Right renal cortex interstitium (tissue), 3 donors: ENCODE measurements at regions not wholly inside any gene's neighbourhood (a gene's known extent, or its start where the extent isn't known, plus 50 kb on each side); places are given as distances from the start of the nearest gene placed in this dataset.

Experiments used
- DNase-seq, 3 donors: peaks; one replicate each; pipeline ENCODE4 v3.0.0-alpha.2; 2013; ENCODE audit warnings: low read depth in 3 of 3, low spot score in 2 of 3

DNA sequence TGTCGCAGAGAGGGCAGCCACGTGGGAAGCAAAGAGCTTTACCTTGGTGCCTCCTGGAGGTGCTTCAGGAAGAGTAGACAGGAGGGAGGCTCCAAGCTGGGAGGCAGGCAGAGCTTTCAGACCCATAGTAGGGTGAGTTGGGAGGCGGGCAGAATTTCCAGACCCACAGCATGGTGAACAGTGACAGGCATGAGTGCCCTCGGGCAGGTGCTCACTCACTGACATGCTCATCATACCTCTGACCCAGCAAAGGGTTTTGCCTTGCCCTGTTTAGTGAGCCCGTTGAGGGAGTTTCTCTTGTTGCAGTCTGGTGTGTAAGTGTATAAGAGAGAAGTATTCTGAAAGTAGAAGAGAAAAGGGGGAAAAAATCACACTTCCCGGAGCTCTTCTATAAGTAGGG, 86.4 kb upstream of the NTM start:
- DNase-seq, result no peak

DNA sequence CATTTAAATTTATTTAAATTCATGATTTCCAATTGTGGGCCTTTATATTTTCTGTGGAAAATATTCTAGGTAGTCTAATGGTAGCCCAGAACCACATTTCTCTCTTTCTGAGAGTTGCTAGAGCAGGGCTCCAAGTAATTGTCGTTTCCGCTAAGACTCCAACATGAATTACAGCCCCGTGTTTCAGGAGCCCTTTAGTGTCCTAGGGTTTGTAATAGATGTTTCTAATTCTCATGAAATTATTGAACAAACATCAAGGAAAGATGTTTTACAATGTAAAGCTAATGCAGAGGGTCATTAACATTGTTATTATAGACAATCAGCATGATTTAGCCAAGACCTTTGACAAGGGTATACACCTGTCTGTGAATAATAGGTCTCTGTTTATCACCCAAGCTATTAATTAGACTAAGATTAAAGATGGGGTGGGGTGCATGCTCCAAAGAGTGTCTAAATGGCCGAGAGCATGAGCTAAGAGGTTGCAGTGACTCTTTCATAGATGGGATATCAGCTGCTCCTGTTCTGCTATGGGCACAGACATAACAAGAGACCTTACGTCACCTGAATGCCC, 81.8 kb upstream of the NTM start:
- no peak for DNase-seq

GRCh38 chr11:131290185-131290584, 80.2 kb upstream of the NTM start:
- no peak for DNase-seq

- no peak for DNase-seq
Observed at GRCh38 chr11:131295986-131296385, 74.4 kb upstream of the NTM start.

DNA sequence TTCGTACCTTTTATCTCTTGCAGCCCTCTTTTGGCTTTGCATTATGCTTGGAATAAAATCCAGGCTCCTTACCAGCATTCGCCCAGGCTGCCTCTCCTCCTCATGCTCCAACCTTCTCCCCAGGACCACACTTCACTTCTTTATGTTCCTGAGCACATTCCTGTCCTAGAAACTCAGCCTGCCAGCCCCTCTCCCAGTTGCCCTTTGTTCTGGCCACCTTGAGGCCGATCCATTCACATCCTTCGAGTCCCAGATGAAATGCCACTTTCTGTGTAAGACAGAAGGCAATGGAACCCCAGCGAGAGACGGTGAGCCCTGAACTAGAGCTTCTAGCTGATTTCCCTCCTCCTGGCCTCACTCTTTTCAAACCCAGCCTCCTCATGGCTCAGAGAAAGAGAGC, 73.0 kb upstream of the NTM start:
- DNase-seq, result no peak

- DNase-seq, result no peak
Observed at GRCh38 chr11:131299598-131300438, 70.6 kb upstream of the NTM start.

GRCh38 chr11:131300439-131300717, 70.0 kb upstream of the NTM start:
- no peak for DNase-seq

DNA sequence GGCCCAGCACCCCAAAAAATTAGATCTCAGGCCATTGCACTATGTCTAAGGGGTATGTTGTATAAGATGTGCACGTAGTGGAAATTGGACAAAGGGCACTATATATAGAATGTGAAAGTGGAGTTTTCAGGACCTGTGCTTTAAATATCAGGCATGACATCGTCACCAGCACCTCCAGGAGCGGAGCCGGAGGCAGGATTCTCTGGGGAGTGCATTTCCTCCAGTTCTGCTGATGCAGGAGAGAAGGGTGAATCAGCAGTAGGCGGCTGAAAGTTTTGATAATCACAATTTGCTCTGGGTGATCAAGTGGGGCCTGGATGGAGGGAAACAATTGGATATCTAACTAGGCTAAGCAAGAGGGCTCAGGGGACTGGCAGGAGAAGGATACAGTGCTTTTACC, 69.1 kb upstream of the NTM start:
- no peak for DNase-seq

DNA sequence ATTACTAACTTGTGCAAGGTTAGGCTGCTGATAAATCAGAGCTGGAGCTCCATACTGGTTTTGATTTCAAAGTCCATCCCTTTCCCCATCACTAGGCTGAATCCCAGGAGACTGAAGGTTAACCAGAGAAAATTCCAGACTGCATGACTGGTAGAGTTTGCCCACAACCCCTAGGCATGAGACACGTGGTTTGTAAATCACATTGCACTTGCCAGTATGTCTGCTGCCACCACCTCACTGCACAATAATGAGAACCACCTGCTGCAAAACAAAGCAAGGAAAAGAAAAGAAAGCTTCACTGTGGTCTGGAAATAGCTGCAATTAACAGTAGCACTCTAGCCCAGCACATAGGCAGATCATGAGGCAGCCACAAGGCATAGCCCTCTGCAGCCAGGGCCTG, 67.6 kb upstream of the NTM start:
- no peak for DNase-seq

GRCh38 chr11:131303611-131304119, 66.8 kb upstream of the NTM start:
- DNase-seq, result no peak

- no peak for DNase-seq
Observed at GRCh38 chr11:131305005-131305404, 65.4 kb upstream of the NTM start.

- DNase-seq, result no peak
Observed at GRCh38 chr11:131307506-131307905, 62.9 kb upstream of the NTM start.

- no peak for DNase-seq
Observed at GRCh38 chr11:131309776-131310175, 60.6 kb upstream of the NTM start.

DNA sequence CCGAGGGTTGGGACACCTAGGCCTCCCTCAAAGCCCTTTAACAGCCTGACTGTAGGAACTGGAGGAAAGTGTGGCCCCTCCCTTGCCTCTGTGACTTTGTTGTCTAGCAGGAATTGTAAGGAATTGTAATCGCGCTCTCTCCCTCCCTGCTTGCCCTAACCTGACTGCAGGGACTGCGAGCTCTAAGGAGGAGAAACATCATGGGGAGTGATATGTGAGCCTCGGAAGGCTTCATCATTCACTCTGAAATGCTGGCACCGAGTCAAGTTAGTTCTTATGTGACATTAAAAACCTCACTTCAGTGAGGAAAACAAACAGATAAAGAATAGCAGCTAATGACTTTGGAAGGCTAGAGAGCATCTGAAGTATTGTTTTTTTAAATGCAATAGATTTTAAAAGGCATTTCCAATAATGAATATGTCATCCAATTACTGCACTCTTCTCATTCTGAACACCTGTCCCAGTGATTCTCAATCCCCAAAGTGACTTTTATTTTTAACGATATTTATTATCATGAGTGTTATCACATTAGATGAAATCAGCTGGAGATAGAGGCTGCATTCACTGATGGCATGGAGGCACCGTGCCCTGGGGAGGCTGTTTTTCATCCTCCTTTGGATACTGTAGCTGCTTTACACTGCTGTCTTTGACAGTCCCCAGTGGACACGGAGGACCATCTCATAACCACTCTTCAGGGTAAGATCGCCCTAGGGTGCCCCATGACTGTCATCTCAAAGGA, 58.5 kb upstream of the NTM start:
- no peak for DNase-seq
